ENCODE measurements at regions not wholly inside any gene's neighbourhood (a gene's known extent, or its start where the extent isn't known, plus 50 kb on each side); places are given as distances from the start of the nearest gene placed in this dataset.
"Not testable (repeated sequence)": the region's sequence is repeated elsewhere in the genome, so short reads cannot be mapped to it uniquely, and the experiment has no call there.

- no peak for DNase-seq
Observed at GRCh38 chr12:78530100-78530765, 334.3 kb upstream of the SYT1 start.

DNA sequence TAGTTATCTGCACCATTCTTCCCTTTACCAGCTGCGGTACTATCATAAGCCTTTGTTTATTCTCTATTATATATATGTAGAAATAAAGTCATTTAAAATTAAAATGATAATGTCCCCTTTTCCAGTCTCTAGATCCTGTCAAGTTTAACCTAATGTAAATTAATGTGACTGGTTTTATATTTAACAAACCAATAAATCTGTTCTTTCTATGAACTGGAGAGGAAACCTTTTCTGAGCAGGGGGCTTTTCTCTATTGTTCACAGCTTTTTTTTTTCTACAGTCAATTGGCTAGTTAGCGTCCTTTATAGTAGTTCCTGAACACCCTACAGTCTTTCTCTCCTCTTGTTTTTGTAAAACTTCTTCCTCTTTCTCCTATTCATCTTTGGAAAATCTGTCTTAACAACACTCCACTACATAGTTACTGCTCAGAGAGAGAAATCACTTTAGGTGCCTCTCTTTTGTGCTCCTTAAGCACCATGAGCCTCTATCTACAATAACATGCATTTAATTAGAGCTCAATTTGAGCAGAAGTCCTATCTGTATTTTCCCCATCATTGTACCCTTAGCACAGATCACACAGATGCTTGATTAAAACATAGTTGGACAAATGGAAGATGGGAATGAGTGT, 332.6 kb upstream of the SYT1 start:
- no peak for DNase-seq

DNA sequence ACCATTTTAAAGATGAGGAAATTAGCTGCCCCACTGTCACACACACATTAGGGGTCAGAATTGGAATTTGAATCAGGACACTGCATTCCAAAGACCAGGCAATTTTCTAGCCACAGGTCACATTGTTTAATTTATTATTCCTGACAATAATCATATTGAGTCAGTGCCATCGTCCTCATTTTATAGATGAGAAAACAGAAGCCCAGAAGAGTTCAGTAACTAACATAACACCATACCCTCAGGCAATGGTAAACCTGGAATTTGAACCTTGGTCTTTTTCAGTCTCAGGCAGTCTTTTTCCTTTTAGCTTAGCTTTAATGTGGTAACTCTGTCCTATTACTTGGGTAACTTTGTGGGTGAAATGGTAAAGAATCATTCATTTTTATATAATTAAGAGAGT, 330.3 kb upstream of the SYT1 start:
- no peak for DNase-seq

DNA sequence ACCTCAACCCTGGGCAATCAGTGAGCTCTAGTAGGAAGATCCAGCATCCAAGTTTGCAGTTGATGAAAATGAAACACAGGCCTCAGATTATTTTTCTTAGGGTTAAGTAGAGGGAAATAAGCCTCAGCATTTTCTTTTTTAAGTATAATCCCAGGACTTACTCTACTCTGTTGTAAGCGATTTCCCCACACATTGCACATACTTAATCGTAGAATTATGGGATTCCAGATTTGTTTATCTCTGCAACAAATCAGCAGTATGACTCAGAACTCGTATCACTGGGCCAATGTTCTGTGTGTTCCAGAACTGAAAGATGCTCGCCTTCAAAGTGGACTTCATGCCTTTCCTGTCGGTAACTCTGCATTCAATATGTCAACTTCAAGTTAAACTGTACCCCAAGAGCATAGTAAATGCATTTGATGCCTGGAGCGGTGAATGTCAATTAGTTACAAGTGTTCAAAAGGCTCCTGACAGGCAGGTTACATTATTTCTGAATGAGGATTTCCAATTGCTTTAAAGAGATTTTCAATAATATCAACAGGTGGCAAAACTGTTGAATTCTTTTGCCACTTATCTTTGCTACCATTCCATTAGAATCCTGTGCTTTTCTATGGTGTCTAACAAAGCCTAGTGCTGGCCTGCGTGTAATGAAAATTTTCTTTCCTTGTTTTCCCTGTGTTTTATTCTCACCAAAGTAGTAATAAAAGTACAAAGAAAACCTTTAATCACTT, 323.8 kb upstream of the SYT1 start:
- DNase-seq, result no peak

DNA sequence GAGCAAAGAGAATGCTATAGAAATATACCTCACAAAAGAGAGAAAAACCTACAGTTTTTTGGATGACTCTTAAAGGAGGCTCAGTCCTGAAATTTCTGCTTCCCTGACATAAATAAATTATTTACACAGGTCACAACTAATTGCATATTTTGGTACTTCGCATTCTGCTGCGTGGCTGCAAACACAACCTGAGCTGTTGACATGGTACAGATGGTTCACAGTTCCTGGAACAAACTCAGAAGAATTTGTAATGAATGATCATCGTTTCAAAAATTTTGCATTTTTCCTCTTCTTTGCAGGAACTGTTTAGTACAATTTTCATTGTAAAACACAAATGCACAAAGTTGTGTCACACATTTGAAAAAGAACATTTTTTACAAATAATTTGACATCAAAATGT, 313.7 kb upstream of the SYT1 start:
- DNase-seq, result no peak

DNA sequence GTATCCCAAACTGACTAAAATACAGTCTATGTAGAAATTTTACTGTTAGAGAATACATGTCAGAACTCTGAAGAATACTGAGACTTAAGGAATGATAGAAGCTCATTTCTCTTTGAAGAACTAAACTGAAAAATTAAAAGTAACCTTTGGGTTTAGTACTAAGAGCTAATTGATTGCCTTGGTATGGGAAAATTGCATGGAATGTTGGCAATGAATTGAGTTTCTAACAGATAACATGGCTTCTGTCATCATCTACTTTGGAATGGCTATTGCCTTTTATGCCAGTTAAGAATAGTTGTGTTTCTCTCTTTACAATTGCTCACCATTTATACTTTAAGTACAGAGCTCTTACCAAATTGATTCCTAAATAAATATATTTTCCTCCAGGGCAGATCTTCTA, 308.8 kb upstream of the SYT1 start:
- DNase-seq, result no peak

- DNase-seq, result no peak
Observed at GRCh38 chr12:78556651-78557050, 307.9 kb upstream of the SYT1 start.

- no peak for DNase-seq
Observed at GRCh38 chr12:78559416-78559815, 305.2 kb upstream of the SYT1 start.

DNA sequence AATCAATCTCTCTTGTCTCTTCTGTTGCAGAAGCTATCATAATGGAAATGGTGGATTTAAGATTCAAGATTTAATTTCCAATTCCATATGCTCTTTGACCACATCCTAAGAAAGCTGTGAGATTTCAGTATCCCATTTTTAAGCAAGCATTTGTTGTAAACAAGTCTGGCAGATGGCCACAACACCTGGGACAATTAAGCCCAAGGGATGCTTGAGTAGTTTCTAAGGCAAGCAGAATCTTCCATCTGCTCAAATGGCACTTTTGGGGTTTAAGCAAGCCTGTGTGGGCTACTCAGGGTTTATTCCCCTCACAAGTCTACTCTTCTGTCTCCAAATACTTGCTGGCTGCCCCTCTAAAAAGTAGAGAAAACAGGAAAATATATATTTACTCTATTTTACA, 304.7 kb upstream of the SYT1 start:
- no peak for DNase-seq

GRCh38 chr12:78560633-78561032, 303.9 kb upstream of the SYT1 start:
- DNase-seq, result no peak

GRCh38 chr12:78562368-78563205, 302.0 kb upstream of the SYT1 start:
- no peak for DNase-seq

- no peak for DNase-seq
Observed at GRCh38 chr12:78563826-78564225, 300.7 kb upstream of the SYT1 start.

GRCh38 chr12:78566456-78566855, 298.1 kb upstream of the SYT1 start:
- no peak for DNase-seq

GRCh38 chr12:78568321-78569020, 296.1 kb upstream of the SYT1 start:
- DNase-seq, result no peak

GRCh38 chr12:78571953-78572352, 292.6 kb upstream of the SYT1 start:
- no peak for DNase-seq

DNA sequence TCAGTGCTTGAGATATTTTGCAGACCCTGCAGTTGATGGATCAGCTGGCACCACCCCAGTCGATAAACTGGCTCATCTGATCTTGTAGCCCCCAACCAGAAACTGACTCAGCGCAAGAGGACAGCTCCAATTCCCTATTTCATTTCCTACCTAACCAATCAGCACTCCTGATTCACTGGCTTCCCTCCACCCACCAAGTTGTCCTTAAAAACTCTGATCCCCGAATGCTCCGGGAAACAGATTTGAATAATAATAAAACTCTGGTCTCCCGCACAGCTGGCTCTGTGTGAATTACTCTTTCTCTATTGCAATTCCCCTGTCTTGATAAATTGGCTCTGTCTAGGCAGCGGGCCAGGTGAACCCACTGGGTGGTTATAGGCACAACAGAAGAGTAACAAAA, 289.4 kb upstream of the SYT1 start:
- not testable (repeated sequence) for DNase-seq

DNA sequence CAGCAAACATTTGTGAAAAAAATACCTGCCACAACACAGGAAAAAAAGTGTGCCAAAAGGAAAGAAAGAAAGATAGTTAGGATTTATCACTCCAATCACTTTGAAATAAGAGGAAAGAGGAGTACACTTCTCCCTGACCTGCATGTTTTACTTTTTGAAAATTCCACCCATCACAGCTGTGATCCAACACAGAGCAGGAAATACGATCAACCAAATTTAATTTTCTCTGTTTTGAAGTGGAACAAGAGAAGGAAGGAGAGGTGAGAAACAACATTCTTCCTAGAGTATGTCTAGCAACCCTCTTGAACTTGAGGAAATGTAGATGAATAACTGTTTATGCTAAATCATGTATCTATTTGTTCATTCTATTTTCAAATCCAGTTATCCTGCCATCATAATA, 284.7 kb upstream of the SYT1 start:
- no peak for DNase-seq

GRCh38 chr12:78580296-78580695, 284.3 kb upstream of the SYT1 start:
- no peak for DNase-seq

DNA sequence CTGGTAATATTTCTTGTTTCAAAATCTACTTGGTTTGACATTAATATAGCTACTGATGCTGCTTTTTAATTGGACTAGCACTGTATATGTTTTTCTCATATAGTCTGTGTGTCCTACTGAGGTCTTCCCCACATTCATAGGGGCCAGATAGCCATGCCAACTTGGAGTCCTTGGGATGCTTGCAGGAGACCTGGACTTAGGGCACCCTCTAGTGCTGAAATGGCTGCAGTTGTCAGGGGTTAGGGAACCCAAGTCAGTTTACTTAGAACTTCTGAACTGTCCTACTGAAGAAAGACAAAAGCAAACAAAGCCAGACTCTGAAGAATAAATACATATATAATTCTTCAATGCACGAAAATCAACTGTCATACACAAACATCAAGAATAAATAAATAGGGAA, 279.9 kb upstream of the SYT1 start:
- DNase-seq, result no peak

- DNase-seq, result no peak
Observed at GRCh38 chr12:78585132-78585531, 279.4 kb upstream of the SYT1 start.

DNA sequence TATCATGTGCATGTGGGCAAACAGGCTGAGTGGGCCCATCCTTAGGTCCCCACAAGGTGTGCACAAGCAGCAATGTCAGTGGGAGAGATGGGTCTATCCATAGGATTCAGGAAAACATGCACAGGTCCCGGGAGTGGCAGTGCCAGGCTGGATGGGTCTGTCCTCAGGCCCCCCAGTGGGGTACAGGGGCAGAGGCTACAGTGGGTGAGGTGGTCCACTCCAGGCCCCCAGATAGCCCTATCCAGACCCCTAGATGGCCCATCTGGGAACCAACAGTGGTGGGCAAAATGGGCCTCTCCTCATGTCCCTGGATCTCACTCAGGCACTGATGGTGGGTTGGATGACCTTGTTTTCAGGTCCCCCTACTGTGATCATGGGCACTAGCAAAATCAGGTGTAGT, 277.8 kb upstream of the SYT1 start:
- no peak for DNase-seq

DNA sequence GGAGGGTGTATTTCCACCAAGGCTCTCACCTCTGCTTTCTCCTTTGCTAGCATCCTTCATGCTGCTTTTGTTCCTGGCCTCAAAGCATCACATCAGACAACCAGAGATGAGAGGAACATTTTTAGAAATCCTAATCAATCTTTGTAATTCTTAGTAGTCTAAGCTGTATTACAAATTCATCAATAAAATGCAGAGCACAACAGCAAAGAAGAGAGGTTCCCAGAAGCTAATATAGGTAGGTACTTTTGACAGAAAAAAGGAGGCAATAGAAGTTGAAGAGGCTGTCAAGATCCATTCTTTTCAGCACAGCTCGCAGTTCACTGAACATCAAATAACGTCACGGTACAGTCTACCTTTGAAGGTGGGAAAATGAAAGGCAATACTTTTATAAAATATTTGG, 265.2 kb upstream of the SYT1 start:
- no peak for DNase-seq

DNA sequence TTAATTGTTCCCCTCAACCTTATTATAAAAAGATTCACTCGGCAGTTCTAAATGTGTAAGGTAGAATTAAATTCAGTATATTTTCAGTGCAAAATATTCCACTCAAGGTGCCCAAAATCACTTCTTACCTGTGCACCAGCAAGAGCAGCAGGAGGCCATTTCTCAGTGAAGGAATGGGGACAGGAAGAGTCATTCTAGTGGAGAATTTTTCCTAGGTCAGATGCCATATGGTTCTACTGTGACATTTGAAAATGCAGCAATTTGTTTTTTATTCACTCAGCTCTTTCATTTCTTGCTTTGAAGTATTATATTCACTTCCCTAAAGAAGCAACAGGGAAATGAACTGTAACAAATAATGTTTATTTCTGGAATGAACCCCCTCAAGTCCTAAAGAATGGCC, 264.0 kb upstream of the SYT1 start:
- no peak for DNase-seq
